Activated naive CD8-positive, alpha-beta T cell treated with anti-CD3 and anti-CD28 coated beads, Interleukin-2, amount 10 ng/mL, durations not matched to agents 7 days and 5 days (primary cell): ENCODE measurements at regions not wholly inside any gene's neighbourhood (a gene's known extent, or its start where the extent isn't known, plus 50 kb on each side); places are given as distances from the start of the nearest gene placed in this dataset.
"Not testable (repeated sequence)": the region's sequence is repeated elsewhere in the genome, so short reads cannot be mapped to it uniquely, and the experiment has no call there.

ENCODE experiments used
- ATAC-seq: fragments of 150-1000 bp; cut with Tn5 transposase; one replicate; pipeline ENCODE4 v1.10.0; 2021; ENCODE audit warnings: low read depth, moderate library complexity
- POLR2A ChIA-PET: fragments of 350-600 bp; sonication (Branson Sonifier 250); formaldehyde crosslinking; loops from one replicate; lab custom pipeline; 2021; ENCODE audit warnings: antibody characterized with exemption; lab: Charles Lee
- DNase-seq: peaks from one replicate; pipeline ENCODE4 v3.0.0; 2021
- H3K27ac Mint-ChIP-seq: one replicate; pipeline ENCODE4 v1.8.0; 2022; ENCODE audit warnings: mild to moderate bottlenecking, mixed read lengths
- H3K27me3 Mint-ChIP-seq: one replicate; pipeline ENCODE4 v1.8.0; 2022; ENCODE audit warnings: mild to moderate bottlenecking, moderate library complexity, mixed read lengths
- H3K36me3 Mint-ChIP-seq: one replicate; pipeline ENCODE4 v1.8.0; 2021; ENCODE audit warnings: mild to moderate bottlenecking, mixed read lengths
- H3K4me1 Mint-ChIP-seq: one replicate; pipeline ENCODE4 v1.8.0; 2021; ENCODE audit warnings: mixed read lengths
- H3K4me3 Mint-ChIP-seq: one replicate; pipeline ENCODE4 v1.8.0; 2022; ENCODE audit warnings: mild to moderate bottlenecking, moderate library complexity, mixed read lengths
- H3K9me3 Mint-ChIP-seq: one replicate; pipeline ENCODE4 v1.8.0; 2021; ENCODE audit warnings: mixed read lengths

DNA sequence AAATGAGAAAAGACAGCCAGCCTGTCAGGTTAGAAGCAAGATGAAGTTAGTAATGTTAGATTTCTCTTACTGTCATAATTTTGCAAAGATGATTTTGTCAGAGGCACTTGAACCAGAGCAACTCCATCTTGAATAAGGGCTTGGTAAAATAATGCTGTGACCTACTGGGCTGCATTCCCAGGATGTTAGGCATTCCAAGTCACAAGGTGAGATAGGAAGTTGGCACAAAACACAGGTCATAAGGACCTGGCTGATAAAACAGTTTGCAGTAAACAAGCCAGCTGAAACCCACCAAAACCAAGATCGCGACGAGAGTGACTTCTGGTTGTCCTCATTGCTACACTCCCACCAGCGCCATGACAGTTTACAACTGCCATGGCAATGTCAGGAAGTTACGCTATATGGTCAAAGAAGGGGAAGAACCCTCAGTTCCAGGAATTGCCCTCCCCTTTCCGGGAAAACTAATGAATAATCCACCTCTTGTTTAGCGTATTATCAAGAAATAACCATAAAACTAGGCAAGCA lies 1313.5 kb upstream of the TMEM132C start:
- Mint-ChIP-seq H3K27me3 (no peaks in the 10 kb centered on the region), H3K4me3 (no peak overlapping the region), H3K4me1 (no peaks in the 10 kb centered on the region), H3K36me3 (no peaks in the 10 kb centered on the region), H3K9me3 (no peaks in the 10 kb centered on the region), H3K27ac (no peak overlapping the region)
- no peak for DNase-seq
- ATAC-seq = no peak
- POLR2A ChIA-PET = no interaction called here

DNA sequence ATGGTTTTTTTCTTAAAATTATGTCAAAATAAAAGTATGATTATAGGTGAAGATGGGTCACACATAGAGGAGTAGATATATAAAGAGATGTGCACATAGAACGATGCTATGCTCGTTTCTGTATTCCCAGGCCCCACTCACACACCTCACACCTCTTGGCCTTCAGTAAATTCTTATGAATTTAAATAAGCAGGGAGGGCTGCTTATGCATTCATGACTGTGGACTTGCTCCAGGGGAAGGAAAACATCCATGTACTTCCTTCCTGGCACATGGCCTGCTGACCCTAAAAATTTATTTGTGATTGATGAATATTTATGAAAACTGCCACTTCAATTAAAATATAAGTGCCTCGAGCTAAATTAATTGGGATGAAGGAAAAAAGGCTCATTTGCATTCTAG lies 1306.7 kb upstream of the TMEM132C start:
- H3K4me3 Mint-ChIP-seq = no peak overlapping the region
- H3K27ac Mint-ChIP-seq = no peak overlapping the region
- ATAC-seq (no peak), DNase-seq (no peak)
- H3K36me3 Mint-ChIP-seq = no peaks in the 10 kb centered on the region
- H3K4me1 Mint-ChIP-seq = no peaks in the 10 kb centered on the region
- H3K9me3 Mint-ChIP-seq = no peaks in the 10 kb centered on the region
- POLR2A ChIA-PET = no interaction called here
- no peaks in the 10 kb centered on the region for H3K27me3 Mint-ChIP-seq

DNA sequence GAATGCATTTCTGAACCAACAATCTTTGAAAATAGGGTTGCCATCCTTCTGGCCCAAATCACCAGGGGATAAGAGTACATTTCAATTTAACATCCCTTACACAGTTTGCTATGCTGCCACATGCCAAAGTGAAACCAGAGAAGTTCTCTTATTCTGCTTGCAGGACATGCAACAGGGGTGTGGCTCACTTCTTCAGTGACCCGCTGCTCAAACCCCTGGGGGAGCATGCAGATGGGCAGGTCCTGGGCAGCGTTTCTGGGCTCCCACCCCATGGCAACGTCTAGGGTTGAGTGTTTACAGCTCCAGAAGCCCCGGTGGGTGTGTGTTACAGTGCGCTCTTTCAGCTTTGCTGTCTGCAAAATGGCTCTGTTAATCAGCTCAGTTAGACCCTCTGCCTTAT lies 1306.3 kb upstream of the TMEM132C start:
- H3K4me3 Mint-ChIP-seq = no peak overlapping the region
- POLR2A ChIA-PET = no interaction called here
- ATAC-seq = no peak
- no peaks in the 10 kb centered on the region for H3K36me3 Mint-ChIP-seq
- no peaks in the 10 kb centered on the region for H3K27me3 Mint-ChIP-seq
- DNase-seq = no peak
- no peak overlapping the region for H3K27ac Mint-ChIP-seq
- no peaks in the 10 kb centered on the region for H3K9me3 Mint-ChIP-seq
- no peaks in the 10 kb centered on the region for H3K4me1 Mint-ChIP-seq

DNA sequence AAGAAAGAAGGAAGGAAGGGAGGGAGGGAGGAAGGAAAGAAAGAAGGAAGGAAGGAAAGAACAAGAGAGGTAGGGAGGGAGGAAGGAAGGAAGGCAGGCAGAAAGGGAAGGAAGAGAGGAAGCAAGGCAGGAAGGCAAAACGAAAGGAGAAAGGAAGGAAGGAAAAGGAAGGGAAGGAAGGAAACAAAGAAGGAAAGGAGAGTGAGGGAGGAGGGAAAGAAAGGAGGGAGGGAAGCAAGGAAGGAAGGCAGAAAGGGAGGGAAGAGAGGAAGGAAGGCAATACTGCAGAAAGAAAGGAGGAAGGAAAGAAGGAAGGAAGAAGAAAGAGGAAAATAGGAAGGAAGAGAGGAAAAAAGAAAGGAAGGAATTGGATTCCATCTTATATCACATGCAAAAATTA lies 1303.1 kb upstream of the TMEM132C start:
- Mint-ChIP-seq H3K4me3 (no peak overlapping the region), H3K36me3 (no peaks in the 10 kb centered on the region), H3K27me3 (no peaks in the 10 kb centered on the region), H3K27ac (no peak overlapping the region), H3K4me1 (no peaks in the 10 kb centered on the region), H3K9me3 (no peaks in the 10 kb centered on the region)
- POLR2A ChIA-PET = no interaction called here
- ATAC-seq = no peak
- DNase-seq = no peak

DNA sequence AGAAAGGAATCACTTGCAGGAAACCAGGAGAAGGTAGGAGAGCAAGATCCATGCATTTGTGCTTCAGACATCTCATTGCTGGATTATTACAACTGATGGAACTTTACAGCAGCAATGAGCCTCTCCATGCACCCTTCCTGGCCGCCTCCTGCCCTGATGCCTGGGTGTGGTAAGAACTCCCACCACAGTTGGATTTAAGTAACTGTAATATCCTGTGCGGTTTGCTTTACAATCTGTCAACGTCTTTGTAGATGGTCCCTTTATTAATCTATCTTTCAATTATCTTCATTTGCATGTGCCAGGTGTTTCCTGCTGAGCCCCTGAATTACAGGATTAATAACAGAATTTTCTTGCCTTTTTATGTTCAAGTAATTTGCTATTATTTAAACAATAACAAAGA lies 1300.5 kb upstream of the TMEM132C start:
- Mint-ChIP-seq H3K4me3 (no peak overlapping the region), H3K36me3 (no peaks in the 10 kb centered on the region), H3K27ac (no peak overlapping the region), H3K9me3 (no peaks in the 10 kb centered on the region), H3K27me3 (no peaks in the 10 kb centered on the region), H3K4me1 (no peaks in the 10 kb centered on the region)
- DNase-seq (no peak), ATAC-seq (no peak)
- POLR2A ChIA-PET = no interaction called here

DNA sequence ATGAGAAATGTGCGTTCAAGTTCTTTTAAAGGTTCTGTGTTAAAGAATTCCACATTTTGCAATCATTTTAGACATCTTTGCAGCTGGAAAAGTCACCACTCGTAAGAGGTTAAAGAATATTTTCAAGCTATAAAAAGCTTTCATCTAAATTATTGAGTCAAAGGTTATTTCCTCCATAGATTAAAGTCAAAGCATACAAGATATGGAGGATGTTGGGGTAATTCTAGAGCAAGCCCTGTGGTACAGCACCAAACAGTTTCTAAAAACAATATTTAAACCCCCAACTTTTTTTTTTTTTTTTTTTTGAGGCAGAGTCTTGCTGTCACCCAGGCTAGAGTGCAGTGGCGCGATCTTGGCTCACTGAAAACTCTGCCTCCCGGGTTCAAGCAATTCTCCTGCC lies 1299.8 kb upstream of the TMEM132C start:
- Mint-ChIP-seq H3K27me3 (no peaks in the 10 kb centered on the region), H3K36me3 (no peaks in the 10 kb centered on the region), H3K4me1 (no peaks in the 10 kb centered on the region), H3K27ac (no peak overlapping the region), H3K9me3 (no peaks in the 10 kb centered on the region), H3K4me3 (no peak overlapping the region)
- DNase-seq (no peak), ATAC-seq (no peak)
- POLR2A ChIA-PET = no interaction called here

DNA sequence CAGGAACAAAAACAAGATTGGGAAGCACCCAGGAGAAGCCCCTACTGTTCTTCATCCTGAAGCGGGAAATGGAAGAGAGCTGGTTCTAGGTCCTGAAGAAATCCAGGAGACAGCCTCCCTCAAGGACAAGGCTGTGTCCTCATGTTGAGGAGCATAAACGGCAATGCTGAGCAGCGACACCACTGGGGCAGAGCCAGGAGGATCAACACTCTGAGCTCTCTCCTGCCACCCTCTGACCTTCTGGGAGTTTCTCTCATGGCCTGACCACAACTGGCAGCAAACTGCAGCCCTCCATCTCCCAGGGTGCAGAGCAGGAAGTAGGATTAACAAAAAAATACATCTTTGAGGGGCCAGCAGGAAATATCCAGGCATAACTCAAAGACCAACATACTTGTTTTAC lies 1292.2 kb upstream of the TMEM132C start:
- POLR2A ChIA-PET = no interaction called here
- no peak overlapping the region for H3K27ac Mint-ChIP-seq
- ATAC-seq = no peak

DNA sequence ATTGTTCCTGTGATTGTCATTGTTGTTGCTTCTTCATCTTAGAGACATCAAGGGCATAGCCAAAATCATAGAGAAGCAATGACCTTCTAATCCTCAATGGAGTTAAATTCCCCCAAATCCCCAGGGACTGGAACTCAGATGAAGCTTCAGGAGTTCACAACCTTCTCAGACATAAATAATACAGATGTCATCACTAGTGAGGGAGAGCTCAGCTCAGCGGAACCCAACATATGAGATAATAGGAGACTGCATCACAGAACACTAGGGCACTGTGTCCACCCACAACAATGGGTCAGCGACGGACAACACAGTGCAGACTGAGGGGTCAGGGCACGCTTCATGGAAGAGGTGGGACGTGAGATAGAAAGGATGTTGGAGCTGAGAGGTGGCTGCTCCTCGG lies 1290.4 kb upstream of the TMEM132C start:
- H3K9me3 Mint-ChIP-seq = peaks cover 3% of the 10 kb centered on the region
- no peaks in the 10 kb centered on the region for H3K36me3 Mint-ChIP-seq
- H3K27me3 Mint-ChIP-seq = peaks cover 4% of the 10 kb centered on the region
- no peaks in the 10 kb centered on the region for H3K4me1 Mint-ChIP-seq
- ATAC-seq = no peak
- H3K27ac Mint-ChIP-seq = no peak overlapping the region
- no peak overlapping the region for H3K4me3 Mint-ChIP-seq
- POLR2A ChIA-PET = no interaction called here
- no peak for DNase-seq

More for the DNA sequence above, 1292.2 kb upstream of the TMEM132C start:
- H3K4me1 Mint-ChIP-seq = no peaks in the 10 kb centered on the region
- H3K4me3 Mint-ChIP-seq = no peak overlapping the region
- no peaks in the 10 kb centered on the region for H3K36me3 Mint-ChIP-seq
- H3K27me3 Mint-ChIP-seq = peaks cover 4% of the 10 kb centered on the region
- H3K9me3 Mint-ChIP-seq = peaks cover 3% of the 10 kb centered on the region
- no peak for DNase-seq

DNA sequence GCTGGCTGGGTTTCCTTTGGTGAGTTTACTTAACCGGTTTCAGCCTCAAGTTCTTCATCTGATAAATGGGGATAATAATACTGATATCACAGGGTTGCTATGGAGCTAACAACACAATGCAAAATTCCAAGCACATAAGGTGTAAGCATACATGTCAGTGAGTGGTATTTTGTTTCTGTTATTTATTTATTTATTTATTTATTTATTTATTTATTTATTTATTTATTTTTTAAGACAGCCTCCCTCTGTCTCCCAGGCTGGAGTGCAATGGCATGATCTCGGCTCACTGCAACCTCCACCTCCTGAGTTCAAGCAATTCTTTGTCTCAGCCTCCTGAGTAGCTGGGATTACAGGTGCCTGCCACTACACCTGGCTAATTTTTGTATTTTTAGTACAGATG lies 1287.4 kb upstream of the TMEM132C start:
- DNase-seq, H3K9me3 Mint-ChIP-seq, H3K27ac Mint-ChIP-seq, H3K4me3 Mint-ChIP-seq, POLR2A ChIA-PET, H3K27me3 Mint-ChIP-seq, H3K4me1 Mint-ChIP-seq, H3K36me3 Mint-ChIP-seq, ATAC-seq: not testable (repeated sequence)

DNA sequence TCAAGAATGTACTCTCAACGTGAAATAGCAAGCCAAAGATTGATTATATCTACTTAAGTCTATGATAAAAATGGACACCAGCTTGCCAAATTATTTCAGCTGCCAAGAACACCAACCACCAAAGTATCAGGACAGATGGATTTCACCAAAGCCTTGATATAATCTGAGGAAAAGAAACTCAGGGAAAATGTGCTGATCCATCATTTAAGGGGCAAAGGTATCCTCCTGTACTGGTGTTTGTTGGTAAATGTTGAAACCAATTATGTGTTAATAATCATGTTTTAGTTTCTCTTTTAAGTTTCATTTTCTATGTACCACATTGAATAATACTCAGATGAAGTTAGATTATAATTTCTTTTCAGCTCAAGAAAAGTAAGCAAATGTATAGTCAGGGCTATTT lies 1284.3 kb upstream of the TMEM132C start:
- H3K27ac Mint-ChIP-seq = no peak overlapping the region
- peaks cover 11% of the 10 kb centered on the region for H3K9me3 Mint-ChIP-seq

DNA sequence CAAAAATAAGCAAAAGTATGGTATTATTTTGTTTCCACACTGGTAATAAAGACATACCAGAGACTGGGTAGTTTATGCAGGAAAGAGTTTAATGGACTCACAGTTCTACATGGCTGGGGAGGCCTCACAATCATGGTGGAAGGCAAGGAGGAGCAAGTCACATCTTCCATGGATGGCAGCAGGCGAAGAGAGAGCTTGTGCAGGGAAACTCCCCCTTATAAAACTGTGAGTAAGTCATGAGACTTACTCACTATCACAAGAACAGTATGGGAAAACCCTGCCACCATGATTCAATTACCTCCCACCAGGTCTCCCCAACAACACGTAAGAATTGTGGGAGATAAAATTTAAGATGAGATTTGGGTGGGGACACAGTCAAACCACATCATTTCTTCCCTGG lies 1283.2 kb upstream of the TMEM132C start:
- POLR2A ChIA-PET, H3K4me3 Mint-ChIP-seq, H3K27me3 Mint-ChIP-seq, DNase-seq, H3K36me3 Mint-ChIP-seq, ATAC-seq, H3K27ac Mint-ChIP-seq, H3K4me1 Mint-ChIP-seq: not testable (repeated sequence)
- peaks cover 11% of the 10 kb centered on the region for H3K9me3 Mint-ChIP-seq

More for the DNA sequence above, 1284.3 kb upstream of the TMEM132C start:
- H3K36me3 Mint-ChIP-seq = no peaks in the 10 kb centered on the region
- no peaks in the 10 kb centered on the region for H3K27me3 Mint-ChIP-seq
- no peak overlapping the region for H3K4me3 Mint-ChIP-seq
- ATAC-seq = no peak
- H3K4me1 Mint-ChIP-seq = no peaks in the 10 kb centered on the region
- DNase-seq = no peak
- POLR2A ChIA-PET = no interaction called here

DNA sequence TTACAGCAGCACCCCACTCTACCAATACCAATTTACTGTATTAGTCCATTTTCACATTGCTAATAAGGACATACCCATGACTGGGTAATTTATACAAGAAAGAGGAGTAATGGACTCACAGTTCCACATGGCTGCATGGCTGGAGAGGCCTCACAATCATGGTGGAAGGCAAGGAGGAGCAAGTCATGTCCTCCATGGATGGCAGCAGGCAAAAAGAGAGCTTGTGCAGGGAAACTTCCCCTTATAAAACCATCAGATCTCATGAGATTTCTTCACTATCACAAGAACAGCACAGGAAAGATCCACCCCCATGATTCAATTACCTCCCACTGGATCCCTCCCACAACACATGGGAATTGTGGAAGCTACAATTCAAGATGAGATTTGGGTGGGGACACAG lies 1281.3 kb upstream of the TMEM132C start:
- POLR2A ChIA-PET, ATAC-seq, H3K27me3 Mint-ChIP-seq, H3K36me3 Mint-ChIP-seq, DNase-seq, H3K4me1 Mint-ChIP-seq, H3K27ac Mint-ChIP-seq, H3K4me3 Mint-ChIP-seq: not testable (repeated sequence)
- peaks cover 11% of the 10 kb centered on the region for H3K9me3 Mint-ChIP-seq

DNA sequence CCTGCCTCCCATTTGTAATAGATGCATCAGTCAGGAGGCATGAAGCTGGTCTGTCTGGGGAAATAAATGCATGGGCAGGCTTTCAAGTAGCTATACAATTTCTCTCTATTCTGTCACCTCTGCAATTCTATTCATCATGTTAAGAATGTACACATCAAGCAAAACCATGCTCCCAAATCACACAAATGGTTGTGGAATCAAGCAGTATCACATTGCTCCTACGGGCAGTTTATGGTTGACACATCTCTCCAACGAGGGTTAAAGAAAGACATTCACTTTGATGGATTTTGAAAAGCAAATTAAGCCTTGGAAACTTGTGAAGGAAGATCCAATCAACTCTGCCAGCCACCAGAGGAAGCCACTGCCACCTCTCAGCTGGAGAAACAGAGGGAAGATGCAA lies 1277.4 kb upstream of the TMEM132C start:
- no peak overlapping the region for H3K4me3 Mint-ChIP-seq
- H3K27me3 Mint-ChIP-seq = no peaks in the 10 kb centered on the region
- peaks cover 9% of the 10 kb centered on the region for H3K9me3 Mint-ChIP-seq
- H3K36me3 Mint-ChIP-seq = no peaks in the 10 kb centered on the region
- DNase-seq (no peak), ATAC-seq (no peak)
- no peak overlapping the region for H3K27ac Mint-ChIP-seq
- POLR2A ChIA-PET = no interaction called here
- H3K4me1 Mint-ChIP-seq = no peaks in the 10 kb centered on the region

DNA sequence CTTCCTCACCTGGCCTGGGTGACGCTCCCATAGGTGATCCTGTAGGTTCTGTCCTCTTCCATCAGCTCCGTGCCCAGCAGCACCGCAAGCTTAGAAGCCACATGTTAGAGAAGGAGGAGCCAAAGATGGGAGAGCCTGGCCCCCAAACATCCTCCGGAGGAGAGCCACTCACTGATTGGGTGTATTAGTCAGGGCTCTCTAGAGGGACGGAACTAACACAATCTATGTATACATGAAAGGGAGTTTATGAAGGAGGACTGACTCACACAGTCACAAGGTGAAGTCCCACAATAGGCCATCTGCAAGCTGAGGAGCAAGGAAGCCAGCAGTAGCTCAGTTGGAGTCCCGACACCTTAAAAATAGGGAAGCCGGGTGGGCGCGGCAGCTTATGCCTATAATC lies 1273.1 kb upstream of the TMEM132C start:
- POLR2A ChIA-PET = no interaction called here
- ATAC-seq (no peak), DNase-seq (no peak)
- Mint-ChIP-seq H3K4me3 (no peak overlapping the region), H3K27ac (no peak overlapping the region), H3K36me3 (no peaks in the 10 kb centered on the region), H3K4me1 (no peaks in the 10 kb centered on the region), H3K27me3 (peaks cover 2% of the 10 kb centered on the region), H3K9me3 (peaks cover 1% of the 10 kb centered on the region)

DNA sequence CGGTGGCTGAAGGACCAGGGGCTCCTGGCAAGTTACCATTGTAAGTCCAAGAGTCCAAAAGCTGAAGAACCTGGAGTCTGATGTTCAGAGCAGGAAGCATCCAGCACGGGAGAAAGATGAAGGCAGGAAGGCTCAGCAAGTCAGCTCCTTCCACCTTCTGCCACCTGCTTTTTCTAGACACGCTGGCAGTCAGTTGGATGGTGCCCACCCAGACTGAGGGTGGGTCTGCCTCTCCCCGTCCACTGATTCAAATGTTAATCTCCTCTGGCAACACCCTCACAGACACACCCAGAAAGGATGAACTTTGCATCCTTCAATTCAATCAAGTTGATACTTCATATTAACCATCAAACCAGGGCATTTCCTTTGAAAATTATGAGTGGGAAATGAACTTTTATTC lies 1272.4 kb upstream of the TMEM132C start:
- H3K27ac Mint-ChIP-seq = no peak overlapping the region
- H3K27me3 Mint-ChIP-seq = peaks cover 2% of the 10 kb centered on the region
- H3K36me3 Mint-ChIP-seq = no peaks in the 10 kb centered on the region
- ATAC-seq (no peak), DNase-seq (no peak)
- H3K9me3 Mint-ChIP-seq = peaks cover 1% of the 10 kb centered on the region
- POLR2A ChIA-PET = no interaction called here
- H3K4me3 Mint-ChIP-seq = no peak overlapping the region
- no peaks in the 10 kb centered on the region for H3K4me1 Mint-ChIP-seq
